Esophagus squamous epithelium (tissue), 4 donors: ENCODE measurements at regions not wholly inside any gene's neighbourhood (a gene's known extent, or its start where the extent isn't known, plus 50 kb on each side); places are given as distances from the start of the nearest gene placed in this dataset.

ENCODE experiments used
- CTCF ChIP-seq, 6 experiments: fragments of 450-650 bp in 4 of 6; fragments of 200-600 bp in 2 of 6; sonication (generic) in 2 of 6; IDR thresholded peaks; one replicate each; pipeline ENCODE4 v1.5.1; 2016 to 2019; ENCODE audit warnings: antibody characterized with exemption in 6 of 6, mild to moderate bottlenecking in 4 of 6, moderate library complexity in 4 of 6
- POLR2A ChIP-seq, 4 donors: fragments of 450-650 bp; IDR thresholded peaks; one replicate each; pipeline ENCODE4 v1.6.1; 2017; ENCODE audit warnings: antibody characterized with exemption in 4 of 4, mild to moderate bottlenecking in 4 of 4, moderate library complexity in 3 of 4

GRCh38 chr14:43198465-43198864 is 1308.6 kb downstream of the FSCB start:
- TF ChIP-seq CTCF (IDR thresholded peaks at IDR 0.05) (no peak), POLR2A (IDR thresholded peaks at IDR 0.05) (no peak)
